Trophoblast cell (in vitro differentiated cells and primary cell): ENCODE measurements at regions not wholly inside any gene's neighbourhood (a gene's known extent, or its start where the extent isn't known, plus 50 kb on each side); places are given as distances from the start of the nearest gene placed in this dataset.

Experiments
- DNase-seq, 2 donors: peaks; one replicate each; pipeline ENCODE4 v3.0.0-alpha.2; 2016
- H2AFZ ChIP-seq: 2 replicates; pipeline ENCODE4 v1.6.1; 2013; ENCODE audit warnings: low read length, moderate library complexity, mild to moderate bottlenecking; ENCODE audit not compliant: insufficient read depth, poor library complexity
- H2AK5ac ChIP-seq: 2 replicates; pipeline ENCODE4 v1.6.1; 2013; ENCODE audit warnings: mild to moderate bottlenecking, low read length
- H2BK120ac ChIP-seq: 2 replicates; pipeline ENCODE4 v1.6.1; 2013; ENCODE audit warnings: low read length, mild to moderate bottlenecking, moderate library complexity; ENCODE audit not compliant: insufficient read depth, poor library complexity
- H2BK12ac ChIP-seq: 2 replicates; pipeline ENCODE4 v1.6.1; 2013; ENCODE audit warnings: mild to moderate bottlenecking, low read length, moderate library complexity
- H2BK5ac ChIP-seq: 2 replicates; pipeline ENCODE4 v1.6.1; 2013; ENCODE audit warnings: low read length, low read depth, moderate library complexity, mild to moderate bottlenecking; ENCODE audit not compliant: poor library complexity
- H3K14ac ChIP-seq: 2 replicates; pipeline ENCODE4 v1.6.1; 2013; ENCODE audit warnings: mild to moderate bottlenecking, low read length
- H3K18ac ChIP-seq: 2 replicates; pipeline ENCODE4 v1.6.1; 2013; ENCODE audit warnings: mild to moderate bottlenecking, low read length
- H3K23ac ChIP-seq: 2 replicates; pipeline ENCODE4 v1.6.1; 2013; ENCODE audit warnings: low read length
- H3K27ac ChIP-seq: 2 replicates; pipeline ENCODE4 v1.5.1; 2013; ENCODE audit warnings: low read depth, mild to moderate bottlenecking, inconsistent platforms, low read length, moderate library complexity
- H3K27me3 ChIP-seq: 2 replicates; pipeline ENCODE4 v1.6.1; 2013; ENCODE audit warnings: inconsistent platforms, mild to moderate bottlenecking, low read length, moderate library complexity; ENCODE audit not compliant: insufficient read depth
- H3K36me3 ChIP-seq, 2 experiments: 1 replicate in 1 of 2; 2 replicates in 1 of 2; pipeline ENCODE4 v1.6.1; 2013; ENCODE audit warnings: low read length in 2 of 2, mild to moderate bottlenecking in 2 of 2, moderate library complexity in 1 of 2; ENCODE audit not compliant: insufficient read depth in 2 of 2, control insufficient read depth in 1 of 2
- H3K4ac ChIP-seq: 2 replicates; pipeline ENCODE4 v1.6.1; 2013; ENCODE audit warnings: low read depth, mild to moderate bottlenecking, low read length, moderate library complexity
- H3K4me1 ChIP-seq, 2 experiments: 1 replicate in 1 of 2; 2 replicates in 1 of 2; pipeline ENCODE4 v1.6.1; 2013; ENCODE audit warnings: low read length in 2 of 2, mild to moderate bottlenecking in 2 of 2, moderate library complexity in 1 of 2; ENCODE audit not compliant: insufficient read depth in 2 of 2, control insufficient read depth in 1 of 2
- H3K4me2 ChIP-seq: 2 replicates; pipeline ENCODE4 v1.6.1; 2013; ENCODE audit warnings: inconsistent platforms, mild to moderate bottlenecking, low read length, moderate library complexity
- H3K4me3 ChIP-seq: 2 replicates; pipeline ENCODE4 v1.5.1; 2013; ENCODE audit warnings: mild to moderate bottlenecking, low read depth, low read length, inconsistent platforms
- H3K79me1 ChIP-seq: one replicate; pipeline ENCODE4 v1.6.1; 2013; ENCODE audit warnings: low read length
- H3K79me2 ChIP-seq: 2 replicates; pipeline ENCODE4 v1.6.1; 2013; ENCODE audit warnings: low read length, mild to moderate bottlenecking; ENCODE audit not compliant: control insufficient read depth, insufficient read depth, poor library complexity
- H3K9ac ChIP-seq: 2 replicates; pipeline ENCODE4 v1.6.1; 2013; ENCODE audit warnings: mild to moderate bottlenecking, low read length
- H3K9me3 ChIP-seq: 2 replicates; pipeline ENCODE4 v1.6.1; 2013; ENCODE audit warnings: low read depth, mild to moderate bottlenecking, control low read depth, inconsistent platforms, low read length; ENCODE audit not compliant: insufficient read depth
- H4K12ac ChIP-seq: 2 replicates; pipeline ENCODE4 v1.6.1; 2013; ENCODE audit warnings: low read depth, mild to moderate bottlenecking, low read length, moderate library complexity
- H4K8ac ChIP-seq: 2 replicates; pipeline ENCODE4 v1.6.1; 2013; ENCODE audit warnings: low read depth, mild to moderate bottlenecking, low read length, moderate library complexity
- H4K91ac ChIP-seq: one replicate; pipeline ENCODE4 v1.6.1; 2013; ENCODE audit warnings: low read depth, mild to moderate bottlenecking, low read length, moderate library complexity
- WGBS: extraction: QIAGEN DNeasy Blood & Tissue Kit; methylation state at CpG from one replicate; pipeline ENCODE4 v1.1.7; 2013; ENCODE audit warnings: missing lambda C conversion rate; ENCODE audit not compliant: insufficient read length, insufficient coverage; ENCODE audit errors: extremely low coverage; 5-methylcytosine and 5-hydroxymethylcytosine counted together

GRCh38 chr6:153537422-153537821 is 406.3 kb upstream of the RGS17 start:
- no peaks in the 10 kb centered on the region for H3K79me1 ChIP-seq
- H3K9me3 ChIP-seq, result no peaks in the 10 kb centered on the region
- H4K91ac ChIP-seq, result no peak overlapping the region
- H3K27me3 ChIP-seq, result no peaks in the 10 kb centered on the region
- DNase-seq, result peak in 1 of 2 donors; percentile 34
- no peak overlapping the region for H2BK5ac ChIP-seq
- H3K23ac ChIP-seq, result no peak overlapping the region
- no peak overlapping the region for H3K4ac ChIP-seq
- H3K9ac ChIP-seq, result no peak overlapping the region
- H2BK12ac ChIP-seq, result no peak overlapping the region
- H2AK5ac ChIP-seq, result no peak overlapping the region
- WGBS, result no CpG with 5 or more reads among the region's 1 CpG
- no peak overlapping the region for H3K27ac ChIP-seq
- no peak overlapping the region for H2BK120ac ChIP-seq
- no peak overlapping the region for H4K12ac ChIP-seq
- no peaks in the 10 kb centered on the region for H3K36me3 ChIP-seq
- no peaks in the 10 kb centered on the region for H3K4me1 ChIP-seq
- H4K8ac ChIP-seq, result no peak overlapping the region
- no peak overlapping the region for H3K14ac ChIP-seq
- no peak overlapping the region for H3K18ac ChIP-seq
- no peak overlapping the region for H2AFZ ChIP-seq
- H3K4me2 ChIP-seq, result no peak overlapping the region
- H3K4me3 ChIP-seq, result no peak overlapping the region
- H3K79me2 ChIP-seq, result no peaks in the 10 kb centered on the region

- Histone ChIP-seq H3K79me2 (no peaks in the 10 kb centered on the region), H3K79me1 (no peaks in the 10 kb centered on the region), H3K36me3 (no peaks in the 10 kb centered on the region), H4K91ac (no peak overlapping the region), H3K4ac (no peak overlapping the region), H3K27me3 (no peaks in the 10 kb centered on the region), H3K9me3 (no peaks in the 10 kb centered on the region), H3K18ac (no peak overlapping the region), H2AK5ac (no peak overlapping the region), H2BK5ac (no peak overlapping the region), H4K8ac (no peak overlapping the region), H2AFZ (no peak overlapping the region), H3K9ac (no peak overlapping the region), H3K4me1 (no peaks in the 10 kb centered on the region), H3K27ac (no peak overlapping the region), H3K4me2 (no peak overlapping the region), H4K12ac (no peak overlapping the region), H2BK12ac (no peak overlapping the region), H2BK120ac (no peak overlapping the region), H3K14ac (no peak overlapping the region), H3K4me3 (no peak overlapping the region), H3K23ac (no peak overlapping the region)
- no CpG with 5 or more reads among the region's 3 CpGs for WGBS
- DNase-seq, result no peak
Observed at GRCh38 chr6:153526479-153526878, 395.4 kb upstream of the RGS17 start.

GRCh38 chr6:153525998-153526397 is 394.9 kb upstream of the RGS17 start:
- Histone ChIP-seq H3K18ac (no peak overlapping the region), H3K4me1 (no peaks in the 10 kb centered on the region), H3K27ac (no peak overlapping the region), H3K14ac (no peak overlapping the region), H3K23ac (no peak overlapping the region), H3K79me2 (no peaks in the 10 kb centered on the region), H3K9me3 (no peaks in the 10 kb centered on the region), H3K4me3 (no peak overlapping the region), H3K4me2 (no peak overlapping the region), H3K9ac (no peak overlapping the region), H4K91ac (no peak overlapping the region), H3K4ac (no peak overlapping the region), H2BK12ac (no peak overlapping the region), H4K12ac (no peak overlapping the region), H2AFZ (no peak overlapping the region), H2AK5ac (no peak overlapping the region), H2BK5ac (no peak overlapping the region), H4K8ac (no peak overlapping the region), H2BK120ac (no peak overlapping the region), H3K27me3 (no peaks in the 10 kb centered on the region), H3K79me1 (no peaks in the 10 kb centered on the region), H3K36me3 (no peaks in the 10 kb centered on the region)
- WGBS, result no CpG with 5 or more reads among the region's 1 CpG
- no peak for DNase-seq

- DNase-seq, result no peak
Observed at GRCh38 chr6:153523390-153523789, 392.3 kb upstream of the RGS17 start.

More at GRCh38 chr6:153523390-153523789, 392.3 kb upstream of the RGS17 start:
- Histone ChIP-seq H4K91ac (no peak overlapping the region), H3K79me2 (no peaks in the 10 kb centered on the region), H4K12ac (no peak overlapping the region), H3K23ac (no peak overlapping the region), H2BK120ac (no peak overlapping the region), H4K8ac (no peak overlapping the region), H3K27ac (no peak overlapping the region), H3K9ac (no peak overlapping the region), H3K79me1 (no peaks in the 10 kb centered on the region), H3K4me2 (no peak overlapping the region), H3K4ac (no peak overlapping the region), H3K18ac (no peak overlapping the region), H3K9me3 (no peaks in the 10 kb centered on the region), H3K36me3 (no peaks in the 10 kb centered on the region), H2BK5ac (no peak overlapping the region), H2AFZ (no peak overlapping the region), H3K14ac (no peak overlapping the region), H3K27me3 (no peaks in the 10 kb centered on the region), H3K4me1 (no peaks in the 10 kb centered on the region), H2BK12ac (no peak overlapping the region), H2AK5ac (no peak overlapping the region), H3K4me3 (no peak overlapping the region)
